Right cardiac atrium (tissue), 5 donors: ENCODE measurements at regions not wholly inside any gene's neighbourhood (a gene's known extent, or its start where the extent isn't known, plus 50 kb on each side); places are given as distances from the start of the nearest gene placed in this dataset.

ENCODE experiments used
- ATAC-seq, 2 donors: fragments of 200-7000 bp; cut with Tn5 transposase; one replicate each; pipeline versions ENCODE4 v1.8.0 to v1.9.1; 2020; ENCODE audit warnings: moderate library complexity in 2 of 2, mild to moderate bottlenecking in 1 of 2
- DNase-seq, 3 donors: peaks; one replicate each; pipeline ENCODE4 v3.0.0-alpha.2; 2020
- H3K27ac ChIP-seq: one replicate; pipeline ENCODE4 v1.5.1; 2013; ENCODE audit warnings: mild to moderate bottlenecking, low read length, control low read depth, moderate library complexity
- H3K27me3 ChIP-seq: one replicate; pipeline ENCODE4 v1.6.1; 2013; ENCODE audit not compliant: control insufficient read depth, insufficient read depth
- H3K4me1 ChIP-seq: one replicate; pipeline ENCODE4 v1.6.1; 2013; ENCODE audit warnings: low read length; ENCODE audit not compliant: control insufficient read depth, insufficient read depth
- H3K4me3 ChIP-seq: one replicate; pipeline ENCODE4 v1.5.1; 2013; ENCODE audit warnings: low read length, control low read depth
- H3K9me3 ChIP-seq: one replicate; pipeline ENCODE4 v1.6.1; 2013; ENCODE audit warnings: low read length; ENCODE audit not compliant: control insufficient read depth
- WGBS: extraction: QIAGEN DNeasy Blood & Tissue Kit; methylation state at CpG from one replicate; pipeline ENCODE4 v1.1.7; 2013; 5-methylcytosine and 5-hydroxymethylcytosine counted together
- intact Hi-C, 4 donors: fragments of 100-400 bp; cut with DNase I; formaldehyde crosslinking; loops; one replicate each; pipeline versions ENCODE4 v1.11.0 to v1.14.0; 2022 to 2023
- donor health status: healthy with polysubstance abuse.
- donor health status: DM: no; HTN: yes; CAD: no.
- donor health status: DM: no; HTN: no; CAD: no.
- donor health status: DM: no; HTN: yes; CAD: no; lungs with severe emphysema.
- donor health status: DM: yes; HTN: yes; CAD: no.

GRCh38 chr5:14980698-14981097 lies 109.1 kb upstream of the ANKH start:
- Histone ChIP-seq H3K4me1 (no peaks in the 10 kb centered on the region), H3K27ac (no peak overlapping the region), H3K9me3 (peaks cover 5% of the 10 kb centered on the region), H3K4me3 (no peak overlapping the region), H3K27me3 (no peaks in the 10 kb centered on the region)
- intact Hi-C loops: no loop called here
- ATAC-seq: no peak
- no peak for DNase-seq
- 93% methylated on average over 2 of the region's 2 CpGs for WGBS

GRCh38 chr5:14977058-14977685 lies 105.6 kb upstream of the ANKH start:
- Histone ChIP-seq H3K9me3 (peaks cover 4% of the 10 kb centered on the region), H3K27ac (no peak overlapping the region), H3K27me3 (no peaks in the 10 kb centered on the region), H3K4me3 (no peak overlapping the region), H3K4me1 (no peaks in the 10 kb centered on the region)
- no peak for ATAC-seq
- intact Hi-C loops: no loop called here
- 72% methylated on average over 2 of the region's 2 CpGs for WGBS
- no peak for DNase-seq

- Histone ChIP-seq H3K4me1 (no peaks in the 10 kb centered on the region), H3K4me3 (no peak overlapping the region), H3K27me3 (no peaks in the 10 kb centered on the region), H3K27ac (no peak overlapping the region), H3K9me3 (peaks cover 4% of the 10 kb centered on the region)
- DNase-seq (no peak), ATAC-seq (no peak)
- WGBS: 75% methylated on average over 7 of the region's 7 CpGs
- intact Hi-C loops: no loop called here
Measured at GRCh38 chr5:14976486-14976885, 104.9 kb upstream of the ANKH start.

GRCh38 chr5:14971873-14972272 lies 100.3 kb upstream of the ANKH start:
- Histone ChIP-seq H3K4me1 (no peaks in the 10 kb centered on the region), H3K27me3 (no peaks in the 10 kb centered on the region), H3K27ac (no peak overlapping the region), H3K4me3 (no peak overlapping the region), H3K9me3 (peaks cover 2% of the 10 kb centered on the region)
- no peak for DNase-seq
- WGBS: 97% methylated on average over 3 of the region's 3 CpGs
- ATAC-seq: no peak
- intact Hi-C loops: no loop called here

GRCh38 chr5:14968796-14969195 lies 97.2 kb upstream of the ANKH start:
- Histone ChIP-seq H3K27me3 (no peaks in the 10 kb centered on the region), H3K4me1 (no peaks in the 10 kb centered on the region), H3K9me3 (peaks cover 2% of the 10 kb centered on the region), H3K27ac (no peak overlapping the region), H3K4me3 (no peak overlapping the region)
- ATAC-seq (no peak), DNase-seq (no peak)
- intact Hi-C loops: no loop called here

- intact Hi-C loops: no loop called here
- ATAC-seq: no peak
Measured at GRCh38 chr5:14967166-14967565, 95.6 kb upstream of the ANKH start.

GRCh38 chr5:14965815-14966214 lies 94.2 kb upstream of the ANKH start:
- WGBS: 61% methylated on average over 1 of the region's 1 CpG
- peaks cover 3% of the 10 kb centered on the region for H3K9me3 ChIP-seq
- H3K4me3 ChIP-seq: no peak overlapping the region
- no peaks in the 10 kb centered on the region for H3K4me1 ChIP-seq
- H3K27me3 ChIP-seq: no peaks in the 10 kb centered on the region
- intact Hi-C loops: no loop called here
- ATAC-seq: no peak
- no peak overlapping the region for H3K27ac ChIP-seq
- DNase-seq: no peak

More at GRCh38 chr5:14967166-14967565, 95.6 kb upstream of the ANKH start:
- 93% methylated on average over 6 of the region's 6 CpGs for WGBS
- H3K4me1 ChIP-seq: no peaks in the 10 kb centered on the region
- H3K27ac ChIP-seq: no peak overlapping the region
- no peak overlapping the region for H3K4me3 ChIP-seq
- H3K27me3 ChIP-seq: no peaks in the 10 kb centered on the region
- H3K9me3 ChIP-seq: no peaks in the 10 kb centered on the region
- DNase-seq: no peak

GRCh38 chr5:14962604-14963003 lies 91.0 kb upstream of the ANKH start:
- H3K4me1 ChIP-seq: no peaks in the 10 kb centered on the region
- H3K27me3 ChIP-seq: no peaks in the 10 kb centered on the region
- no peak overlapping the region for H3K27ac ChIP-seq
- WGBS: 73% methylated on average over 2 of the region's 2 CpGs
- intact Hi-C loops: no loop called here
- H3K9me3 ChIP-seq: peaks cover 7% of the 10 kb centered on the region
- no peak for ATAC-seq
- no peak overlapping the region for H3K4me3 ChIP-seq
- no peak for DNase-seq

GRCh38 chr5:14960120-14960462 lies 88.5 kb upstream of the ANKH start:
- WGBS: 97% methylated on average over 17 of the region's 17 CpGs

GRCh38 chr5:14959399-14960119 lies 88.0 kb upstream of the ANKH start:
- Histone ChIP-seq H3K4me3 (no peak overlapping the region), H3K27me3 (no peaks in the 10 kb centered on the region), H3K27ac (no peak overlapping the region), H3K4me1 (no peaks in the 10 kb centered on the region), H3K9me3 (peaks cover 7% of the 10 kb centered on the region)
- 81% methylated on average over 12 of the region's 12 CpGs for WGBS
- ATAC-seq (no peak), DNase-seq (no peak)
- intact Hi-C loops: loop anchor here in 1 of 4 donors (10.0 kb wide), 1 partner anchor 45 kb away; no protein-coding TSS in a partner anchor

More at GRCh38 chr5:14960120-14960462, 88.5 kb upstream of the ANKH start:
- peaks cover 7% of the 10 kb centered on the region for H3K9me3 ChIP-seq
- H3K4me3 ChIP-seq: no peak overlapping the region
- DNase-seq (peak in 1 of 3 donors; percentile 41), ATAC-seq (no peak)
- intact Hi-C loops: no loop called here
- no peaks in the 10 kb centered on the region for H3K4me1 ChIP-seq
- no peaks in the 10 kb centered on the region for H3K27me3 ChIP-seq
- H3K27ac ChIP-seq: no peak overlapping the region

GRCh38 chr5:14958188-14958587 lies 86.6 kb upstream of the ANKH start:
- peaks cover 7% of the 10 kb centered on the region for H3K9me3 ChIP-seq

More at GRCh38 chr5:14958188-14958587, 86.6 kb upstream of the ANKH start:
- no peaks in the 10 kb centered on the region for H3K27me3 ChIP-seq
- intact Hi-C loops: loop anchor here in 1 of 4 donors (10.0 kb wide), 1 partner anchor 47 kb away; no protein-coding TSS in a partner anchor
- DNase-seq: no peak
- no peak for ATAC-seq
- 78% methylated on average over 2 of the region's 2 CpGs for WGBS
- H3K27ac ChIP-seq: no peak overlapping the region
- H3K4me1 ChIP-seq: peaks cover 3% of the 10 kb centered on the region
- no peak overlapping the region for H3K4me3 ChIP-seq
